Left kidney (tissue), 1 donor: ENCODE measurements at regions not wholly inside any gene's neighbourhood (a gene's known extent, or its start where the extent isn't known, plus 50 kb on each side); places are given as distances from the start of the nearest gene placed in this dataset.
"Not testable (repeated sequence)": the region's sequence is repeated elsewhere in the genome, so short reads cannot be mapped to it uniquely, and the experiment has no call there.

Experiments
- DNase-seq: peaks from one replicate; pipeline ENCODE4 v3.0.0-alpha.2; 2013

DNA sequence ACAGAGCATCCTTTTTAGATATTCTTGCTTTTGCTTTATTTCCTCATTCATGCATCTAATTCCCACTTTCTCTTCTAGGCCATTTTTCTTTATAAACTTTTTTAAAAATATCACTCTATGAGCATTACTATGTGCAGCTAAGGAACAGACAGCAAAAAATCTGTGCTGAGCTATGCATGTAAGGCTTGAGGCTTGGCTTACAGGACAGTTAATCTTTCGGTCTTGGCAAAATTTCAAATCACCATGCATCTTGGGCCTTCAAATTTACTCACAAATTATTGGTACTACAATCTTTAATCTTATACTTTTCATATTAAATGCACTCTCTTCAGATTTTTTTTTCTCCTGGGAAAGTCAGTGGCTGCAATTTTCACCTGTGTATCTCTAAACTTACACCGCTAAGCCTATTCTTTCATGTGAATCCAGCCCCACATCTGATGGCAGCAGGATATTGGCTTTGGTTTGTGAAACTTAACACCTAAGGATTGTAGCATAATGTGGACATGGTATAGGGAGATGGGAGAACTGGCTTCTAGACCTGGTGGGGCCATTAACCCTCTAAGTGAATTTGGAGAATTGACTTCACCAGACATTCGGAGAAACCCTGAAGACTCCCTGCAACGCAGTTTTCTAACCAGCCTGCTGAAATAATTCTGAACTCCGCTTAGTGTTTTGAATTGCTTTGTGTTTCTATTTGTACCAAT is 278.3 kb downstream of the SPRY1 start:
- no peak for DNase-seq

DNA sequence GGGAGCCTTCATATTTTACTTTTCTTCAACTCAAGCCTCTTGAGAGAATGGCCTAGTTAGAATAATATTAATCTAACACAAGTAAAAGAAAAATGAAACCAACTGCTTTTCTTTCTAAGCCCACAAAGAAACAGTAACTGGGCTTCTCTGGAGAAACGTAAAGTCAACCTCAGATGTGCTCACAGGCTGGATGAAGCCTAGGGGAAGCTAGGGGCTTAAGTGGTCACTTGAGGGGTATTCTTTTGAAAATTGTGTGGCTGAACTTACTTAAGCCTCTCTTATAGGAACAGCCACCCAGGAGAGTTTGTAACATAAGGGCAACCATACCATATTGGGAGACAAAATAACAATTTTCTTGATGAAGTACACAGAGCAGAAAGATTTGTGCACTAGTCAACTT is 279.0 kb downstream of the SPRY1 start:
- DNase-seq, result no peak

DNA sequence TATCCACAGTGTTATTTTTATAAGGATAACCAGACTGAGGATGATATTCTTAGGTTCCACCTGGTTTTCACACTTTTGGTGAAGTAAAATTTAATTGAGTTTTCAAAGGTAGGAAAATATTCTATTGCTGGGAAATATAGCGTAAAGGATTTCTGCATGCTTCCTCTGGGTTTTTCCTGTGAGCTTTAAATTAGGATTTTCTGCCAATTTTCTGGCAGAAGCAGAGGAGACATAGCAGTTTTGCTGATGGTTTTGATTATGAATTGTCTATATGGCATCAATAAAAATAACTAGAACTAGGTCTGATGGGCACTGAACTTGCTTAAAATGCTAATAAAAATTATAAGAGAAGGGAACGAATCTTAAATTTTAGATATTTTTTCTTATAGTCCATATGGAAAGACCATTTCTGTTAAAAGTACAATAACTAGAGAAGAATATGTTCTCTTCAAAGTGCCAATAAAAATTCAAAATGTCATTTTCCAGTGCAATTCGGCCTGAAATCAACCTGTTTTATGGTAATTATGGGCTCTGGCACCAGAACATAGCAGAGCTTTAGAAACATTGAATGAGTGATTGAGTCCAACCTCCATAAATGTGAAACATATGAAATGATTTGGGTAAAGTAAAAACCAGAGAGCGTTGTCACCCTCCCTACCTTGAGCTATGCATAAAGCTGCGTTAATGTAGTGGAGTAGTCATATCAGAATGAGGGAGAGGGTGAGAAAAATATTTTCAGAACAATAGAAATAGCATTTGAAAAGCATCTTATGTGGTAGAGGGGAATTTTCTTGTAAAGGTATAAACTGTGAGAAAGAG is 279.7 kb downstream of the SPRY1 start:
- DNase-seq, result no peak

DNA sequence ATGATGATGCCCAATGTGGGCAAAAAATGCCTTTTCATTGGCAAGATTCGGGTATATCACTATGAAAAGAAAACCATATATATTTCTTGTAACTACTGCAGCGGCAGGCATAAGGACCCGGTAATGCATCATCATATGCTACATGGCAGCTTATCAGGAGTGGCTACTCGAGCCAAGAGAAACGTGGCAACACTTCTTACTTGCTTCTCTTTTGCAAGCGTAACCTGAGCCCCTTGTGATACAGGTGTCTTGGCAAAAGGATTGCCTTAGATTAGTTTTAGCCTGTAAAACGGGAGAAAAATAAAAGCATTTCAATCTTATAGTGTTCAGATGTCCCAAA is 280.3 kb downstream of the SPRY1 start:
- no peak for DNase-seq

DNA sequence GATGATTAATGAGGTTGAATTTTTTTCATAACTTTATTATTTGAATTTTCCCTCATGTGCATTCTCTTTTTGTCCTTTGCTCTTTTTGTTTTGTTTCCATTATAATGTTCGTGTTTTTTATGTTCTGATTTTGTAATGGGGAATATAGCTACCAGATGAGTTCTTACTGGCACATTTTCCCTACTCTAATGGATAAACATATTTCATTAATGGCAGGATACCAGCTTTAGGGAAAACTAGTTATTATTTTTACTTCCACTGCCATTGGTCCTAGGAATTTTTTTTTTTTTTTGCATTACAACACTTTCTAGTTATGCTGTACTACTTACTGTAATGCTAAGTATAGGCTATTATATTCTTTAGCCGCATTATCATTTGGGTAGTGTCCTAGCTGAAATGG is 286.3 kb downstream of the SPRY1 start:
- no peak for DNase-seq

DNA sequence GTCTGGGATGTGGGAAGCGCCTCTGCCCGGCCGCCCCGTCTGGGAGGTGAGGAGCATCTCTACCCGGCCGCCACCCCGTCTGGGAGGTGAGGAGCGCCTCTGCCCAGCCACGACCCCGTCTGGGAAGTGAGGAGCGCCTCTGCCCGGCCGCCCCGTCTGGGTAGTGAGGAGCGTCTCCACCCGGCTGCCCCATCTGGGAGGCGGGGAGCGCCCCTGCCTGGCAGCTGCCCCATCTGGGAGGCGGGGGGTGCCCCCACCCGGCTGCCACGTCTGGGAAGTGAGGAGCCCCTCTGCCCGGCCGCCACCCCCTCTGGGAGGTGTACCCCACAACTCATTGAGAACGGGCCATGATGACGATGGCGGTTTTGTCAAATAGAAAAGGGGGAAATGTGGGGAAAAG is 288.3 kb downstream of the SPRY1 start:
- not testable (repeated sequence) for DNase-seq

DNA sequence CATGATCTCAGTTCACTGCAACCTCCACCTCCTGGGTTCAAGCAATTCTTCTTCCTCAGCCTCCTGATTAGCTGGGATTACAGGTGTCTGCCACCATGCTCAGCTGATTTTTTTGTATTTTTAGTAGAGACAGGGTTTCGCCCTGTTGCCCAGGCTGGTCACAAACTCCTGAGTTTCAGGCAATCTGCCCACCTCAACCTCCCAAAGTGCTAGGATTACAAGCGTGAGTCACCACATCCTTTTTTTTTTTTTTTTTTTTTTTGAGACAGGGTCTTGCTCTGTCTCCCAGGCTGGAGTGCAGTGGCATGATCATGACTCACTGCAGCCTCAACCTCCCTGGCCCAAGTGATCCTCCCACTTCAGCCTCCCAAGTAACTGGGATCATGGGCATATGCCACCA is 298.9 kb downstream of the SPRY1 start:
- not testable (repeated sequence) for DNase-seq

DNA sequence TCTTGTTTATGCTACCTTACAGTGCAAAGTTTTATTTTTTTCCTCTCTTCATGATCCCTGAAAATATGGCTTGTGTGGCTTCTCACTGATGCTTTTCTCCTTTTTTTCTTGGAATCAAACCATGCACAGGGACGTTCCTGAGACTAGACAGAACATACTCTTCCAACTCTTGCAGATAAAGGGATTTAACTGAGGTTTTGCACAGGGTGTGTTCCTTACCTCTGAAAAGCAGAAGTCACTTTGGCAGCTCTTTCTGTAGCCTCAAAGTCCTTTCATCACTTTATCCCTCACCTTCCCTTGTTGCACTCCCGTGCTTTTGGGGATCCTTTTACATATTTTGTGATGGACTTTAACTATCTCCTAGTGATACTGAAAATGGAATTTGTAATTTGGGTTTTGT is 300.1 kb downstream of the SPRY1 start:
- DNase-seq, result no peak

DNA sequence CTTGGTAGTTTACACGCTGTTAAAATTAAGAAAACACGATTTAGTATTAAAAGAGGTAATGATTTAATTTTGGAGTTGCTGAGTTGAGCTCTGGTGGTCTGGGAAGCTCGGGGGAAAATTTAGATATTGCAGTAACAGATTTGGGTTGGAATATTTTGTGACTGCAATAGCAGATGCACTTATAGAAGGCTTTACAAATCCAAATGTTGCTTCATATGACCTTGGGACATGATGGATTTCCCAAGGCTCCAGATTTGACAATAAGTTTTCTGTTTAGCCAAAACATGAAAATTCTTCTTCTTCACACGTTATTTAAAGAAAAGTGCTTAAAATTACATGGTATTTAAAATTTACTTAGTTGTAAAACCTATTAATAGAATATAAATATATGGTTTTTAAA is 302.0 kb downstream of the SPRY1 start:
- DNase-seq, result no peak

DNA sequence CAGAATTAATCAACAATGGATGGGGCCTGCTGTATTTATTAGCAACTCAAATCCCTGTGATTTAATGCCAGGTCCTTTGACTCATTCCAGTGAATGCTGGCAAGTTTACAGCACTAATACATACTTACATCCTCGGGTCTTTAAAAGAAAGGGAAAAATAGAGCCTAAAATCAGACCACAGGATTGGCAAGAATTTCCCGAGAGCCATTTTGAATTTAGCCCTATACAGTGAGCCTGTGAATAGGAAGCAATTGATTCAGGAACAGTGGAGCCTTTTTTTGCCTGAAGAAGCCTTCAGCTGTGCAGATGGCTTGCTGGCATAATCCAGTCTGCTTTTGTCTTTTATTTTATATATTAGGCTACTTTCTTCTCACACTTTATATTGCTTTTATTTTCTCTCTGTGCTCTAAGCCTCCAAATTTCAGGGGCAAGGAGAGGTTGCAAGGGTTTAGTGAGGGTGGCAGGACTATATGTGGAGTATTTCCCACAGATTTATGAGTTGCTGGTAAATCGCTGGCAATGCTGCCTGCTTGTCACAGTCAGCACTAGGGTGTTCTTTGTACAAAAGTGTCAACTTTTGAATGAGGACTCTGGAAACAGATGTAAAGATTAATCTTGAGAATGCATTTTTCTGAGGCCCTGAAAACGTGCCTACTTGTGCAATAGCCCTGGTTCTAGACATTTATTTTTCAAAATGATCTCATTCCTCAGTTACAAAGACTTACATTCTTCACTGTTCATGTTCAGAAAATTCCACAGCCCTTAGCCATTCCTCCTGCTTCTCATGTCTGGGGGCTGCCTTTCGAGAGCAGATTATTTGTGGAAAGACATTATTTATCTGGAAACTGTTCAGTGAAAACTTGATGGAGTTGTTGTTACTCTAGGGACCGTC is 303.5 kb downstream of the SPRY1 start:
- peak; percentile 22 for DNase-seq

DNA sequence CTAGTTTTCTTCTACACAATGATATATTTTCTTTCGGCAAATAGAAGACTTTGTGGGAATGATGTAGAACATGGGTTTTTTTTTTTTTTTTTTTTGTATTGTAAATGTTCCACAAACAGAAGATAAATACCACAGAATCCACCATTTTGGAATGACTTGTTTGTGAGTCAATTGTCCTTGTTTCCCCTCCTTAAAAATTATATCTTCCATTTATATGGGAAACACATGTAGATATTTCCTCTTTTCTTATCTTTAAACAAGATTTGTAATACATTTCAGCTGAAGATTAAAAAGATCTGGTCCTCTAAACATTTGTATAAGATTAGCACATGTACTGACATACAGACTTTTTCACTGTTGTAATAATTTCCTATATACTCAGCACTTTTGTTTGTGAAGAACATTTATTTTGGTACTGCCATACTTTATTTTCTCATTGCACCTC is 304.6 kb downstream of the SPRY1 start:
- no peak for DNase-seq

DNA sequence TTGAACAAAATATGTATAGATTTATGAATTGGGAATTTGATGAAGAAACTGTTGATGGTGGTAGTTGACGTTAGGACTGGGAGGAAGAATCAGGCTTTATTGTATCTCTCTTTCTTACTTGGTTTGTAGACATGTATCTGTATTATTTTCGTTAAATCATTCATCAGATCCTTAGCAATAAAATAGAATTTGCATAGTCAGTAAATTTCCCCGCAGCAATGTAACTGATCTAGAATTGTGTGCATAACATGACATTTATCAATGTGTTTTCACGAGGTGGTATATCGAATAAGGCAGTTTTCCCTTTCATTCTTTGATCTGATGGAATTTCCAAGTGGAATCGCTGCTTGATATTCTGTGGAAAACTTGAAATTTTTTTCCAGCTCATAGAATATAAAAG is 308.8 kb downstream of the SPRY1 start:
- DNase-seq, result no peak

DNA sequence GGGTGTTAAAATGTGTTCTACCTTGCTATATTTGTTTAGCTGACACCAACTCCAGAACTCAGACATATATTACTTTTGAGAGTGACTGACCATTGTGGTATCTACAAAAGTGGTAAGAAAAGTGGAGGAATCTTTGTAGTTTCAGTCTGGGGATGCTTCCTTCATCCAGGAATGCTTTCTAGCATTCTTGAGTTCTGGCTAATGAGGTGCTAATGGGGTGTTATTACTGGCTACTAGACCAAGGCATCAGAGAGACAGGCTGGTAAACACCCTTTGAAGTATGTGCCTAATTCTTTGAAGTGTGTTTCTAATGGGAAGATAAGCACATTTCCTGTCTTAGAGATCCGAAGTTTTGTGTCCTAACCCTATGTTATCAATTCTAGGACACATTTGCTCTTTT is 310.4 kb downstream of the SPRY1 start:
- DNase-seq, result no peak

DNA sequence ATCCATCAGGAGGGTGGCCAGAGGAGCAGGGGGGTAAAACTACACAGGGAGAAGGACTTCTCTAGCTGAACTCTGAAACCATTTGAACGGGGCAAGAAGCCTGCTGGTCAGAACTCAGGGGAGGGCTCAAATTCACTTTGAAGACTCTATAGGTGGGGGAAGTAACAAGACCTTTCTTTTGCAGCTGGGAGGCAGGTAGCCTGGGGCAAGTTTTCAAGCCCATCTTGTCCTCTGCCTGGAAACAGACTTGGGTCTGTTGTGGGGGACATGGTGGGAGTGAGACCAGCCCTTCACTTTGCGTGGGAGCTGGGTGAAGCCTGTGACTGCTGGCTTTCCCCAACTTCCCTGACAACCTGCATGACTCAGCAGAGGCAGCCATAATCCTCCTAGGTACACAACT is 312.3 kb downstream of the SPRY1 start:
- DNase-seq, result no peak

DNA sequence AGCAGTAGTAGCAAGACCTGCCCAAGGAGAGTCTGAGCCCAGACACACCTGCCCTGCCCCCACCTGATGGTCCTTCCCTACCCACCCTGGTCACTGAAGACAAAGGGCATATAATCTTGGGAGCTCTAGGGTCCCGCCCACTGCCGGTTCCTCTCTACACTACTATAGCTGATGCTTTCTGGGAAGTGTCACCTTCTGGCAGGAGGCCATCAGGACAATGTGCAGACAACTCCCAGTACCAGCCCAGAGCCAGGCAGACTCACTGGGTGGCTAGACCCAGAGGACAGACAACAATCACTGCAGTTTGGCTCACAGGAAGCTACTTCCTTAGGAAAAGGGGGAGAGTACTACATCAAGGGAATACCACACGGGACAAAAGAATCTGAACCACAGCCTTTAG is 312.7 kb downstream of the SPRY1 start:
- no peak for DNase-seq

DNA sequence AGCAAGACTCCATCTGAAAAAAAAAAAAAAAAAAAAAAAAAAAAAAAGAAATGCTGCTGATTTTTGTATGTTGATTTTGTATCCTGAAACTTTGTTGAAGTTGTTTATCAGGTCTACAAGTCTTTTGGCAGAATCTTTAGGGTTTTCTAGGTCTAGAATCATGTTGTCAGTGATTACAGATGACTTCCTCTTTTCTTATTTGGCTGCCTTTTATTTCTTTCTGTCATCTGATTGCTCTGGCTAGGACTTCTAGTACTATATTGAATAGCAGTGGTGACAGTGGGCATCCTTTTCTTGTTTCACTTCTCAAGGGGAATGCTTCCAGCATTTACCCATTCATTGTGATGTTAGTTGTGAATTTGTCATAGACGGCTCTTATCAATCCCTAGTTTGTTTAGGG is 334.4 kb downstream of the SPRY1 start:
- no peak for DNase-seq

DNA sequence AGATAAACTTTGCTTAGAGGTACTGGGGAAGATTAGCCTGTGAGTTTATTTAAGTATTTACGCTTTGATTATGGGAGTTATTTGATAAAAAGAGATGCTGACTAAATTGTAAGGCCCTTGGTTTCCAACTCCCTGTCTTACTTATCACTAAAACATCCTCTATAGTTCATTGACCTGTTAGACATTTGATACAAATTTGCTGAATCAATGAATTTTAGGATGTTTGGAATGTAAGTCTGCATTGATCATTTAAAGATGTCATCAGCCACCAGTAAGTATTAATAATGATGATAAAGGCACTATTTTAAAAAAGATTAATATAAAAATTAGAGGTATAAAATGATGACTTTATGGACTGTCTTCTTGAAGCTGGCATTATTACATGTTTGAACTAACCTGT is 340.6 kb downstream of the SPRY1 start:
- DNase-seq, result no peak

DNA sequence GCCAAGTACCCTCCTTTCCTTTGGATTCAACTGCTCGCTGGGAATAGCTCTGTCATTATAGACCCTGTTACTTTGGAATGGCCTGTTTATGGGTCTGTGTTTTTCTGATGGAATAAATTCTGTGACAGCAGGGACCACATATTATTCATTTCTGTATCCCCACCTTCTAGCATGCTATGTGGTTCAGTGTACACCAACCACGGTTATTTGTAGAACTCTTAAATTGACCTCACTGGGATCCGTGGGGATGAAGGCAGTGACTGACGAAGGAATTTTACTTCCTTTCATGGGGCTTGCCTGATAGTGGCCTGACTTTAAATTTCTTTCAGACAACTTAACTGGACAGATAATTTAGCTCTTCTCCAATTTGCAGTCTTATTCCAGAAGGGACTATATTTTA is 343.2 kb downstream of the SPRY1 start:
- no peak for DNase-seq

DNA sequence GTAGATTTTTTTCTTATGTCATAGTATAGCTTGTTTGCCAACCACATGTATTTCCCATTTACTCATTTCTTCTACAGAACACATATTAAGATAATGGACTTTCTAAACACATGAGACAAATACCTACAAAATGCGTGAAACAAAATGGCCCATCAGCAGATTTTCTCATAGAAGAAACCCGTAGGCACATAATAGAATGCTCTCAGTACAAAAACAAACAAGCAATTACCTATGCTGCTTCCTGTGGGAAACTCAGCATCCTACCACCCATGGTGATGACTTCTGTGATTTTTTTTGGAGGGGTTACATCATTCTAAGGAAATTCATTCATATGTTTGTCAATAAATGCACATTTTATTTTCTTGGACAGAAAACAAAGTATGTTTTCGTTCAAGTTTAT is 343.6 kb downstream of the SPRY1 start:
- DNase-seq, result no peak

DNA sequence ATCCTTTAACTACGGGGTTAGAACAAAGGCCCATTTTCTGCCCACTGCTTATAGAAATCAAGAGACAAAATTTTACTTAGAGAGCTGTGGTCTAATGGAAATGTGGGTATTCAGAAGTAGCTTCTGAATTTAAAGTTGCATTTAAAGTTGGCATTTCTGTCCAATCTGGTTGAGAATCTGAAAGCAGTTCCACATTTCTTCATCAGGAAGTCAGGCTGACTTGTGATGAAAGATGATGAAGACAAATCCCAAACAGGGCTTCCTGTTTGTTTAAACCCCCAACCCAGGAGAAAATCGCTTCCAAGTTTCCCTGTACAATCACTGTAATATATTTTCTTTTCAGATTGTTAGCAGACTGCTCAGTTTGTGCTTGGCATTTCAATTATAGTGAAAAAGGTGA is 345.3 kb downstream of the SPRY1 start:
- no peak for DNase-seq

DNA sequence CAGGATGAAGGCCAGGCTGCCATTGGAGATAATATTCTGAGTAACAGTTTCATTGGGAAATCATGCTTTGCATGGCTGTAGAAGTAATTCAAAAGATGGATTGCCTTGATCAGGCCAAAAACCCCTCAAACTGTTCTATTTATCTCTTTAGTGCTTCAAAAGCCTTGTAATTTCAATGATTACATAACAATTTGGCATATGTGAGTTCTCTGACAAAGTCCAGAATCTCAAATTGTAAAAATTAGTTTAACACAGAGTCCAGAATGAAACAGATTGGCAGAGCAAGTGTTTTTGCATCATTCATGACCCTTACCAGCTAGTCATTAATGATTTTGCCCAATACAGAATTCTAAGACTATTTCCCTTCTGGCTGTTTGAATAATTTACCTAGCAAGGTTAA is 347.3 kb downstream of the SPRY1 start:
- no peak for DNase-seq

DNA sequence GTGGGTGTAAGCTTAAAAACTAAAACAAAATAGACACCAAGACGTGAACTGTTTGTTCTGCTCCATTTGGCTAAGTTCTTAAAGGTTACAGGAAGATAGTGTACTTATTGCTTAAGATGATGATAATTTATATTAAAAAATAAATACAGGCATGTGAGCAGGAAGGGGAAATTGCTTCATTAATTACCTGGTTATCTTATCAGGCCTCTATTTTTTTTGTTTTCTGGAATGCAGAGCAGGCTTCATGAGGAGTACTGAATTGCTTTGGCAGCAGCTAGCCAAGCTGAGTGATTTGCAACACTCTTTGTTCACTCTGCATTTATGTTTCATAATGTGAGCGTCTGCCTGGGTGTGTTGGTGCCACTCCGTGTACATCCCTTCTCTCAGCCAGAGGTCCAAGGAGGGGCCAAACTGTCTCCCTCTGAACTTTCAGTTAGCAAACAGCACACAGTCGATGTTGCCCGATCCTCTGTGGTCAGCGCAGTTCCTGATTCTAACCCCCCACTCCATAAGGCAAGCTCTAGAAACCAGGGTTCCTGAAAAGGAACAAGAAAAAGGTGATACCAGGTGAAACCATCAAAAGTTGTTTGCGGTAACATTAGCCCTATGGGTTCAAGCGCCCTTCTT is 348.2 kb downstream of the SPRY1 start:
- DNase-seq, result no peak

DNA sequence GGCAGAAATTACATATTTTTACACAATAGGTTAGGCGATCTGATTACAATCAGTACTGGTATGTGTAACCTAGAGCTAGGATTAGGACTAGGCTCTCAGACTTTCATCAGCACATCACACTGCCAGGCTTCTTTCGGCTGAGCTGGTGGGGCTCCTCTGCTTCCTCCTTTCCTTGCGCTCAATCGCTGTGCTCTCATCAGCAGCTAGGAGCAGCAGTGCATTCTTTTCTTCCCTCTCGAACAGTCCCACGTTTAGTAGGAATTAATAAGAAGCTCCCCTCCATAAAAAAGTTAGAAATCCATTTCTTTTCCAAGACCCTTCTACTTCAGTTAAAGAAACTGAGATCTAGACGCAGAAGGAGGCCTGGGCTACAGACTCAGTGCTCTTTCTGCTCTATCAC is 350.4 kb downstream of the SPRY1 start:
- DNase-seq, result no peak
